Tibial nerve (tissue), 4 donors: ENCODE measurements at regions not wholly inside any gene's neighbourhood (a gene's known extent, or its start where the extent isn't known, plus 50 kb on each side); places are given as distances from the start of the nearest gene placed in this dataset.

ENCODE experiments used
- DNase-seq, 2 donors: peaks; one replicate each; pipeline ENCODE4 v3.0.0-alpha.2; 2019; ENCODE audit warnings: low spot score in 2 of 2
- H3K27ac ChIP-seq, 4 donors: fragments of 200-600 bp; sonication (generic) in 3 of 4; one replicate each; pipeline ENCODE4 v1.5.1; 2017 to 2019; ENCODE audit warnings: mild to moderate bottlenecking in 1 of 4
- H3K27me3 ChIP-seq, 2 donors: fragments of 200-600 bp; sonication (generic) in 1 of 2; one replicate each; pipeline versions ENCODE4 v1.5.1 to v1.6.0; 2017 to 2019
- H3K36me3 ChIP-seq, 3 donors: fragments of 200-600 bp; sonication (generic); one replicate each; pipeline ENCODE4 v1.5.1; 2018 to 2019
- H3K4me1 ChIP-seq, 4 donors: fragments of 200-600 bp; sonication (generic) in 3 of 4; one replicate each; pipeline ENCODE4 v1.5.1; 2017 to 2019
- H3K4me3 ChIP-seq, 4 donors: fragments of 200-600 bp; sonication (generic) in 3 of 4; one replicate each; pipeline ENCODE4 v1.5.1; 2017 to 2019; ENCODE audit warnings: mild to moderate bottlenecking in 1 of 4, moderate library complexity in 1 of 4
- H3K9me3 ChIP-seq, 4 donors: fragments of 200-600 bp; sonication (generic) in 3 of 4; one replicate each; pipeline ENCODE4 v1.5.1; 2017 to 2019
- CTCF ChIP-seq, 5 experiments: fragments of 200-600 bp in 3 of 5; fragments of 450-650 bp in 2 of 5; sonication (generic) in 3 of 5; IDR thresholded peaks; one replicate each; pipeline ENCODE4 v1.5.1; 2016 to 2019; ENCODE audit warnings: antibody characterized with exemption in 5 of 5, mild to moderate bottlenecking in 3 of 5, moderate library complexity in 2 of 5
- EP300 ChIP-seq, 2 donors: sonication (generic); formaldehyde crosslinking; IDR thresholded peaks; one replicate each; pipeline ENCODE4 v1.6.1; 2017; ENCODE audit warnings: antibody characterized with exemption in 2 of 2, mild to moderate bottlenecking in 1 of 2
- POLR2A ChIP-seq, 2 donors: fragments of 450-650 bp; IDR thresholded peaks; one replicate each; pipeline ENCODE4 v1.6.1; 2017; ENCODE audit warnings: antibody characterized with exemption in 2 of 2, mild to moderate bottlenecking in 2 of 2, moderate library complexity in 2 of 2
- WGBS, 2 donors: methylation state at CpG; one replicate each; pipeline ENCODE4 v1.1.5; 2018; 5-methylcytosine and 5-hydroxymethylcytosine counted together

GRCh38 chr9:80235752-80236151, 664.0 kb downstream of the TLE4 start:
- Histone ChIP-seq H3K36me3 (no peaks in the 10 kb centered on the region), H3K9me3 (peaks cover 0 to 15% (median 0%) of the 10 kb centered on the region in 4 donors), H3K4me3 (no peak overlapping the region), H3K27ac (no peak overlapping the region), H3K27me3 (no peaks in the 10 kb centered on the region), H3K4me1 (no peaks in the 10 kb centered on the region)
- WGBS, 2 donors = 93 to 97% methylated on average over 1 of the region's 1 CpG
- DNase-seq = no peak
- TF ChIP-seq CTCF (IDR thresholded peaks at IDR 0.05) (no peak), POLR2A (IDR thresholded peaks at IDR 0.05) (no peak), EP300 (IDR thresholded peaks at IDR 0.05) (no peak)

GRCh38 chr9:80233906-80234305, 662.1 kb downstream of the TLE4 start:
- H3K27ac ChIP-seq = no peak overlapping the region
- DNase-seq = no peak
- no peaks in the 10 kb centered on the region for H3K27me3 ChIP-seq
- no peaks in the 10 kb centered on the region for H3K4me1 ChIP-seq
- TF ChIP-seq CTCF (IDR thresholded peaks at IDR 0.05) (no peak), POLR2A (IDR thresholded peaks at IDR 0.05) (no peak), EP300 (IDR thresholded peaks at IDR 0.05) (no peak)
- WGBS, 2 donors = 46 to 52% methylated on average over 2 of the region's 2 CpGs
- H3K4me3 ChIP-seq = no peak overlapping the region
- H3K9me3 ChIP-seq = peaks cover 0 to 21% (median 0%) of the 10 kb centered on the region in 4 donors
- no peaks in the 10 kb centered on the region for H3K36me3 ChIP-seq

- no peak for TF ChIP-seq EP300 (IDR thresholded peaks at IDR 0.05)
- TF ChIP-seq CTCF (IDR thresholded peaks at IDR 0.05) = no peak
- TF ChIP-seq POLR2A (IDR thresholded peaks at IDR 0.05) = no peak
- no peak overlapping the region for H3K27ac ChIP-seq
- H3K4me3 ChIP-seq = no peak overlapping the region
- WGBS, 2 donors = 75 to 89% methylated on average over 1 of the region's 1 CpG
- H3K36me3 ChIP-seq = no peaks in the 10 kb centered on the region
- no peaks in the 10 kb centered on the region for H3K4me1 ChIP-seq
- H3K27me3 ChIP-seq = no peaks in the 10 kb centered on the region
- DNase-seq = no peak
- H3K9me3 ChIP-seq = peaks cover 0 to 23% (median 0%) of the 10 kb centered on the region in 4 donors
Observed at GRCh38 chr9:80233102-80233843, 661.5 kb downstream of the TLE4 start.

GRCh38 chr9:80231318-80232236, 659.8 kb downstream of the TLE4 start:
- 87 to 93% methylated on average over 7 of the region's 7 CpGs for WGBS, 2 donors
- no peaks in the 10 kb centered on the region for H3K4me1 ChIP-seq
- no peak for DNase-seq
- no peak overlapping the region for H3K27ac ChIP-seq
- no peaks in the 10 kb centered on the region for H3K36me3 ChIP-seq
- H3K27me3 ChIP-seq = no peaks in the 10 kb centered on the region
- H3K9me3 ChIP-seq = peaks cover 0 to 23% (median 0%) of the 10 kb centered on the region in 4 donors
- TF ChIP-seq EP300 (IDR thresholded peaks at IDR 0.05) (no peak), CTCF (IDR thresholded peaks at IDR 0.05) (no peak), POLR2A (IDR thresholded peaks at IDR 0.05) (no peak)
- H3K4me3 ChIP-seq = no peak overlapping the region

GRCh38 chr9:80223897-80224296, 652.1 kb downstream of the TLE4 start:
- H3K27me3 ChIP-seq = no peaks in the 10 kb centered on the region
- DNase-seq = no peak
- WGBS, 2 donors = 97 to 100% methylated on average over 1 of the region's 1 CpG
- no peak overlapping the region for H3K27ac ChIP-seq
- H3K4me3 ChIP-seq = no peak overlapping the region
- H3K36me3 ChIP-seq = no peaks in the 10 kb centered on the region
- peaks cover 0 to 7% (median 0%) of the 10 kb centered on the region in 4 donors for H3K9me3 ChIP-seq
- H3K4me1 ChIP-seq = no peaks in the 10 kb centered on the region
- no peak for TF ChIP-seq EP300 (IDR thresholded peaks at IDR 0.05)
- TF ChIP-seq CTCF (IDR thresholded peaks at IDR 0.05) = no peak
- no peak for TF ChIP-seq POLR2A (IDR thresholded peaks at IDR 0.05)
